Endothelial cell of umbilical vein (primary cell): ENCODE measurements at regions not wholly inside any gene's neighbourhood (a gene's known extent, or its start where the extent isn't known, plus 50 kb on each side); places are given as distances from the start of the nearest gene placed in this dataset.

Experiments used
- BruUV-seq: library from RNA; stranded (reverse); fragments of 400-500 nt; replicated peaks from 2 replicates; lab custom pipeline; 2021; lab: Mats Ljungman, UMichigan
- CTCF ChIA-PET: fragments of 300-600, 350-600 bp; sonication (Branson Sonifier 250); formaldehyde crosslinking; loops from one replicate; lab custom pipeline; 2021; ENCODE audit warnings: antibody characterized with exemption, inconsistent platforms; lab: Charles Lee
- POLR2A ChIA-PET: fragments of 300-600, 350-600 bp; sonication (Branson Sonifier 250); formaldehyde crosslinking; loops from one replicate; lab custom pipeline; 2021; ENCODE audit warnings: antibody characterized with exemption, inconsistent platforms; lab: Charles Lee
- DNase-seq: peaks from one replicate; pipeline ENCODE4 v3.0.0-alpha.2; 2011; ENCODE audit warnings: low read depth, low spot score
- FAIRE-seq: peaks from 2 replicates; lab custom pipeline; 2011; peaks lifted over from hg19 to GRCh38; lab: Jason Lieb, UNC
- H2AFZ ChIP-seq: 2 replicates; pipeline ENCODE4 v1.6.0; 2012; ENCODE audit warnings: low read depth, low read length, control low read depth, inconsistent platforms
- H3K27ac ChIP-seq: 2 replicates; pipeline ENCODE4 v1.5.1; 2011; ENCODE audit warnings: low read depth, mild to moderate bottlenecking, control low read depth, low read length, moderate library complexity; ENCODE audit not compliant: insufficient read depth
- H3K27me3 ChIP-seq, 2 experiments: 2 replicates each; pipeline versions ENCODE4 v1.6.0 to v1.6.1; 2011; ENCODE audit warnings: low read length in 2 of 2, mixed read lengths in 1 of 2; ENCODE audit not compliant: control insufficient read depth in 2 of 2, insufficient read depth in 2 of 2
- H3K36me3 ChIP-seq, 2 experiments: 2 replicates in 1 of 2; 3 replicates in 1 of 2; pipeline ENCODE4 v1.5.1; 2011; ENCODE audit warnings: low read length in 2 of 2, mild to moderate bottlenecking in 1 of 2, moderate library complexity in 1 of 2; ENCODE audit not compliant: control insufficient read depth in 2 of 2, insufficient read depth in 2 of 2; ENCODE audit errors: extremely low read depth in 1 of 2
- H3K4me1 ChIP-seq: 3 replicates; pipeline ENCODE4 v1.5.1; 2011; ENCODE audit warnings: mild to moderate bottlenecking, low read length; ENCODE audit not compliant: control insufficient read depth, insufficient read depth; ENCODE audit errors: extremely low read depth
- H3K4me2 ChIP-seq: 2 replicates; pipeline ENCODE4 v1.6.1; 2011; ENCODE audit warnings: low read length, control low read depth, mixed read lengths; ENCODE audit not compliant: insufficient read depth
- H3K4me3 ChIP-seq, 3 experiments: fragments of 200-600 bp in 1 of 3; sonication (generic), shearing (Covaris generic) in 1 of 3; replicated peaks in 1 of 3; 2 replicates each; pipeline ENCODE4 v1.5.1; 2011 to 2016; ENCODE audit warnings: control low read depth in 3 of 3, low read length in 3 of 3, mild to moderate bottlenecking in 2 of 3, inconsistent platforms in 1 of 3, low read depth in 1 of 3, moderate library complexity in 1 of 3; ENCODE audit not compliant: insufficient read depth in 1 of 3
- H3K79me2 ChIP-seq: 2 replicates; pipeline ENCODE4 v1.6.0; 2012; ENCODE audit warnings: low read length, inconsistent platforms; ENCODE audit not compliant: control insufficient read depth, insufficient read depth
- H3K9ac ChIP-seq: replicated peaks from 2 replicates; pipeline ENCODE3; 2011; ENCODE audit warnings: low read length, control low read depth; ENCODE audit not compliant: insufficient read depth; ENCODE audit errors: extremely low read depth
- H3K9me1 ChIP-seq: replicated peaks from 3 replicates; pipeline ENCODE4 v1.6.0; 2011; ENCODE audit warnings: mild to moderate bottlenecking, low read length; ENCODE audit not compliant: control insufficient read depth, insufficient read depth; ENCODE audit errors: extremely low read depth
- H3K9me3 ChIP-seq: replicated peaks from 2 replicates; pipeline ENCODE4 v1.5.1; 2012; ENCODE audit warnings: low read length, inconsistent platforms; ENCODE audit not compliant: control insufficient read depth, insufficient read depth
- H4K20me1 ChIP-seq: replicated peaks from 2 replicates; pipeline ENCODE3; 2011; ENCODE audit warnings: mild to moderate bottlenecking, low read length; ENCODE audit not compliant: control insufficient read depth, insufficient read depth; ENCODE audit errors: extremely low read depth
- FOS ChIP-seq: IDR thresholded peaks from 2 replicates; pipeline ENCODE4 v1.6.1; 2011; ENCODE audit warnings: mild to moderate bottlenecking, low read length, moderate library complexity, borderline replicate concordance; ENCODE audit not compliant: insufficient read depth
- GATA2 ChIP-seq: IDR thresholded peaks from 2 replicates; pipeline ENCODE4 v1.7.0; 2011; ENCODE audit warnings: low read depth, mild to moderate bottlenecking, moderate library complexity, mixed read lengths, low read length; ENCODE audit not compliant: insufficient read length, insufficient read depth
- MYC ChIP-seq: IDR thresholded peaks from one replicate; pipeline ENCODE4 v1.6.1; 2011; ENCODE audit warnings: mild to moderate bottlenecking, low read depth, low read length
- POLR2A ChIP-seq: IDR thresholded peaks from 2 replicates; pipeline ENCODE4 v1.6.1; 2012; ENCODE audit warnings: low read depth, mild to moderate bottlenecking, control low read depth, low read length
- POLR2AphosphoS5 ChIP-seq: IDR thresholded peaks from 2 replicates; pipeline ENCODE4 v1.6.1; 2012; ENCODE audit warnings: low read depth, mild to moderate bottlenecking, control low read depth, low read length, moderate library complexity; ENCODE audit not compliant: insufficient read depth
- dilution Hi-C: fragments of 300-500 bp; cut with MboI; formaldehyde crosslinking; loops from one replicate; pipeline ENCODE4 v1.15.0; 2019; ENCODE audit warnings: low sequenced_read_pairs; ENCODE audit not compliant: extremely low pct_ligation_motif_present
- intact Hi-C: fragments of 100-400 bp; cut with micrococcal nuclease; formaldehyde crosslinking; loops from one replicate; pipeline ENCODE4 v1.10.0; 2022
- TF ChIP-seq, protein P1 (sequence below): IDR thresholded peaks from 2 replicates; pipeline ENCODE4 v1.6.1; 2011; ENCODE audit not compliant: insufficient read depth, insufficient read length
- TF ChIP-seq, protein P2 (sequence below), 2 donors: IDR thresholded peaks; 1 replicate in 1 of 2; 2 replicates in 1 of 2; pipeline ENCODE4 v1.5.1; 2011; ENCODE audit warnings: low read length in 2 of 2, mild to moderate bottlenecking in 2 of 2, moderate library complexity in 2 of 2, control low read depth in 1 of 2, inconsistent platforms in 1 of 2, low read depth in 1 of 2; ENCODE audit not compliant: insufficient read depth in 1 of 2; ENCODE audit errors: extremely low read depth in 1 of 2

DNA sequence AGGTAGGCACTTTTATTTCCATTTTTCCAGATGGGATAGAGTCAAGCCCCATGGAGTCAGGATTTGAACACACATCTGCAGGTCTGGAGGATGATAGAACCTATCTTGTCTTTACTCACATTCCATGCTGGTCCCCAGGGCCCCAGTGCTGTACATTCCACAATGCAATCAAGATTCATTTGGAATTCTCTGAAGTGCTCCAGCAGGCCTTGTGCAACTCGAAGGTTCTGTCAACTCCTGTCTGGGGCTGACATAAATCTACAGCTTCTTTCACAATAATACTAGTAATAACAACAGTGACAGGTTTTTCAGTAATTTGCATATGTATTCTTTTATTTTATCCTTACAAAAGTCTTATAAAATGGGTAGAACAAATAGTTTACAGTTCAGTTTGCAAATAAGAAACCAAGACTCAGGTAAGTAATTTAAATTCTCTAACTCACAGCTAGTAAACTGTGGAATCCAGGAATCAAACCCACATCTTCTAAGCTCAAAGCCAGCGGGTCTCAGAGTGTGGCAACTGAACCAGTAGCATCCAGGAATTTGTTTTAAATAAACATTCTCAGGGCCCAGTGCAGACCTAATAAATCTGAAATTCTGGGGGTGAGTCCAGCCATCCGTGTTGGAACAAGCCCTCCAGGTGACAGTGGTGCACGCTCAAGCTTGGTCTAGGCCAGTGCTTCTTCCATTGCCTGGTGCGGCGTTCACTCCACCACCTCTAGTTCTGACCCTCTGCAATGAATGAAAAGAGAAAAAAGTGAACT lies 137.0 kb upstream of the TNFAIP3 start:
- no TSS peak for BruUV-seq
- POLR2A ChIA-PET = no interaction called here
- Histone ChIP-seq H4K20me1 (no peaks in the 10 kb centered on the region), H3K4me3 (no peak overlapping the region), H3K9me3 (no peaks in the 10 kb centered on the region), H3K36me3 (no peaks in the 10 kb centered on the region), H3K27ac (no peak overlapping the region), H3K79me2 (no peaks in the 10 kb centered on the region), H3K27me3 (no peaks in the 10 kb centered on the region), H3K9ac (no peak overlapping the region), H3K4me2 (no peak overlapping the region), H2AFZ (no peak overlapping the region), H3K9me1 (no peaks in the 10 kb centered on the region), H3K4me1 (peaks cover 9% of the 10 kb centered on the region)
- intact Hi-C loops = no loop called here
- CTCF ChIA-PET = no interaction called here
- FAIRE-seq (no peak), DNase-seq (no peak)
- dilution Hi-C loops = loop anchor here (25.0 kb wide), 1 partner anchor 207 kb away; no protein-coding TSS in a partner anchor
- TF ChIP-seq, protein P1, sequence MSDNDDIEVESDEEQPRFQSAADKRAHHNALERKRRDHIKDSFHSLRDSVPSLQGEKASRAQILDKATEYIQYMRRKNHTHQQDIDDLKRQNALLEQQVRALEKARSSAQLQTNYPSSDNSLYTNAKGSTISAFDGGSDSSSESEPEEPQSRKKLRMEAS = no peak
- TF ChIP-seq POLR2A (no peak), POLR2AphosphoS5 (no peak), MYC (no peak), GATA2 (no peak), FOS (no peak)
- TF ChIP-seq, protein P2, sequence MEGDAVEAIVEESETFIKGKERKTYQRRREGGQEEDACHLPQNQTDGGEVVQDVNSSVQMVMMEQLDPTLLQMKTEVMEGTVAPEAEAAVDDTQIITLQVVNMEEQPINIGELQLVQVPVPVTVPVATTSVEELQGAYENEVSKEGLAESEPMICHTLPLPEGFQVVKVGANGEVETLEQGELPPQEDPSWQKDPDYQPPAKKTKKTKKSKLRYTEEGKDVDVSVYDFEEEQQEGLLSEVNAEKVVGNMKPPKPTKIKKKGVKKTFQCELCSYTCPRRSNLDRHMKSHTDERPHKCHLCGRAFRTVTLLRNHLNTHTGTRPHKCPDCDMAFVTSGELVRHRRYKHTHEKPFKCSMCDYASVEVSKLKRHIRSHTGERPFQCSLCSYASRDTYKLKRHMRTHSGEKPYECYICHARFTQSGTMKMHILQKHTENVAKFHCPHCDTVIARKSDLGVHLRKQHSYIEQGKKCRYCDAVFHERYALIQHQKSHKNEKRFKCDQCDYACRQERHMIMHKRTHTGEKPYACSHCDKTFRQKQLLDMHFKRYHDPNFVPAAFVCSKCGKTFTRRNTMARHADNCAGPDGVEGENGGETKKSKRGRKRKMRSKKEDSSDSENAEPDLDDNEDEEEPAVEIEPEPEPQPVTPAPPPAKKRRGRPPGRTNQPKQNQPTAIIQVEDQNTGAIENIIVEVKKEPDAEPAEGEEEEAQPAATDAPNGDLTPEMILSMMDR (IDR thresholded peaks at IDR 0.05; ENCODE audit: extremely low read depth in 1 of 2, insufficient read depth in 1 of 2, low read depth in 1 of 2, low read length in 2 of 2) = no peak
